OCI-LY1 (cell line): ENCODE measurements at regions not wholly inside any gene's neighbourhood (a gene's known extent, or its start where the extent isn't known, plus 50 kb on each side); places are given as distances from the start of the nearest gene placed in this dataset.

ENCODE experiments used
- H2AFZ ChIP-seq: fragments of 200-600 bp; sonication (generic), shearing (Covaris generic); 2 replicates; pipeline ENCODE4 v1.6.0; 2014; ENCODE audit warnings: antibody characterized with exemption, mild to moderate bottlenecking, low read length
- H3F3A ChIP-seq: fragments of 200-600 bp; sonication (generic), shearing (Covaris generic); 2 replicates; pipeline ENCODE4 v1.6.0; 2014; ENCODE audit warnings: mild to moderate bottlenecking, antibody characterized with exemption, low read length, moderate library complexity; ENCODE audit not compliant: insufficient read depth
- H3K27ac ChIP-seq: fragments of 200-600 bp; sonication (generic); 2 replicates; pipeline ENCODE4 v1.5.1; 2014; ENCODE audit warnings: low read length, mixed run types, mild to moderate bottlenecking, low read depth; ENCODE audit not compliant: poor library complexity, severe bottlenecking
- H3K27me3 ChIP-seq: fragments of 200-600 bp; sonication (generic); 2 replicates; pipeline ENCODE4 v1.6.0; 2014; ENCODE audit warnings: antibody characterized with exemption, mild to moderate bottlenecking, low read length, moderate library complexity; ENCODE audit not compliant: insufficient read depth
- H3K36me3 ChIP-seq: fragments of 200-600 bp; sonication (generic); 2 replicates; pipeline ENCODE4 v1.6.1; 2014; ENCODE audit warnings: mild to moderate bottlenecking, antibody characterized with exemption, low read length, moderate library complexity, mixed read lengths; ENCODE audit not compliant: insufficient read depth
- H3K4me1 ChIP-seq: fragments of 200-600 bp; sonication (generic); 2 replicates; pipeline ENCODE4 v1.5.1; 2014; ENCODE audit warnings: mild to moderate bottlenecking, low read length, moderate library complexity; ENCODE audit not compliant: insufficient read depth, severe bottlenecking
- H3K4me2 ChIP-seq: fragments of 200-600 bp; sonication (generic), shearing (Covaris generic); 2 replicates; pipeline ENCODE4 v1.6.1; 2014; ENCODE audit warnings: low read length
- H3K4me3 ChIP-seq: fragments of 200-600 bp; sonication (generic); 2 replicates; pipeline ENCODE4 v1.5.1; 2014; ENCODE audit warnings: low read length, low read depth, mild to moderate bottlenecking, mixed read lengths; ENCODE audit not compliant: poor library complexity, severe bottlenecking
- H3K79me2 ChIP-seq: fragments of 200-600 bp; shearing (Covaris generic); 2 replicates; pipeline ENCODE4 v1.6.1; 2016; ENCODE audit warnings: mixed run types, low read length, mixed read lengths; ENCODE audit not compliant: insufficient read depth
- H3K9ac ChIP-seq: fragments of 200-600 bp; sonication (generic), shearing (Covaris generic); 2 replicates; pipeline ENCODE4 v1.6.1; 2014; ENCODE audit warnings: mild to moderate bottlenecking, low read length, mixed read lengths
- H3K9me2 ChIP-seq: fragments of 200-600 bp; sonication (generic), shearing (Covaris generic); 2 replicates; pipeline ENCODE4 v1.6.1; 2014; ENCODE audit warnings: low read depth, mild to moderate bottlenecking, low read length, mixed read lengths
- H3K9me3 ChIP-seq: fragments of 200-600 bp; shearing (Covaris generic); 2 replicates; pipeline ENCODE4 v1.6.1; 2014; ENCODE audit warnings: low read length, mixed read lengths
- H4K20me1 ChIP-seq: fragments of 200-600 bp; sonication (generic), shearing (Covaris generic); 2 replicates; pipeline ENCODE4 v1.6.0; 2016; ENCODE audit warnings: mild to moderate bottlenecking, low read length; ENCODE audit not compliant: insufficient read depth
- EZH2 ChIP-seq: fragments of 200-600 bp; sonication (generic), shearing (Covaris generic); IDR thresholded peaks from 2 replicates; pipeline ENCODE4 v1.8.0; 2017; ENCODE audit warnings: borderline replicate concordance, mixed run types, mild to moderate bottlenecking, antibody characterized with exemption, low read length, moderate library complexity, mixed read lengths
- TF ChIP-seq, protein P1 (sequence below): fragments of 200-600 bp; sonication (generic), shearing (Covaris generic); IDR thresholded peaks from 2 replicates; pipeline ENCODE4 v1.5.1; 2017; ENCODE audit warnings: mild to moderate bottlenecking, antibody characterized with exemption, low read length, moderate library complexity, mixed read lengths

DNA sequence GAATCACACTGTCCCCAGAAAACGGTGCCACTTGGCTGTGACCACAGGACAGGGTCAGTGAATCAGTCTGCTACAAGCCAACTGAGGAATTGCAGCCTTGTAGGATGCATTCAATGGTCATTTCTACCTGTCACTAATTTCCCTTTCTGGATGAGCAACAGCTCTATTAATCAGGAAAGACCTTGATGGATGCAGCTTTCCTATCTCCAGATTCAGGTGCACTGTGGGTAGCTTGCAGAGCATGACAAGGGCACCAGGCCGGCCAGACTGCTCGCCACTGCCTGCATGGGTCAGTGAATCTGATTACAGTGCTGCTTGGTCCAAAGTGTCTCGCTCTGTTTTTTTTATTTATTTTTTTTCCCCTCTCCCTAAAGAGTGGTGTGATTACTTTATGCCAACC lies 506.8 kb upstream of the AUTS2 start:
- TF ChIP-seq EZH2: no peak
- TF ChIP-seq, protein P1, sequence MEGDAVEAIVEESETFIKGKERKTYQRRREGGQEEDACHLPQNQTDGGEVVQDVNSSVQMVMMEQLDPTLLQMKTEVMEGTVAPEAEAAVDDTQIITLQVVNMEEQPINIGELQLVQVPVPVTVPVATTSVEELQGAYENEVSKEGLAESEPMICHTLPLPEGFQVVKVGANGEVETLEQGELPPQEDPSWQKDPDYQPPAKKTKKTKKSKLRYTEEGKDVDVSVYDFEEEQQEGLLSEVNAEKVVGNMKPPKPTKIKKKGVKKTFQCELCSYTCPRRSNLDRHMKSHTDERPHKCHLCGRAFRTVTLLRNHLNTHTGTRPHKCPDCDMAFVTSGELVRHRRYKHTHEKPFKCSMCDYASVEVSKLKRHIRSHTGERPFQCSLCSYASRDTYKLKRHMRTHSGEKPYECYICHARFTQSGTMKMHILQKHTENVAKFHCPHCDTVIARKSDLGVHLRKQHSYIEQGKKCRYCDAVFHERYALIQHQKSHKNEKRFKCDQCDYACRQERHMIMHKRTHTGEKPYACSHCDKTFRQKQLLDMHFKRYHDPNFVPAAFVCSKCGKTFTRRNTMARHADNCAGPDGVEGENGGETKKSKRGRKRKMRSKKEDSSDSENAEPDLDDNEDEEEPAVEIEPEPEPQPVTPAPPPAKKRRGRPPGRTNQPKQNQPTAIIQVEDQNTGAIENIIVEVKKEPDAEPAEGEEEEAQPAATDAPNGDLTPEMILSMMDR: no peak
- H3K9me3 ChIP-seq: no peaks in the 10 kb centered on the region

GRCh38 chr7:69095127-69095526 lies 503.1 kb upstream of the AUTS2 start:
- H3K4me1 ChIP-seq: no peaks in the 10 kb centered on the region
- H3K27ac ChIP-seq: no peak overlapping the region
- H3K9me2 ChIP-seq: no peaks in the 10 kb centered on the region
- no peak overlapping the region for H3K9ac ChIP-seq
- no peaks in the 10 kb centered on the region for H4K20me1 ChIP-seq
- H3K27me3 ChIP-seq: no peaks in the 10 kb centered on the region
- H3F3A ChIP-seq: no peaks in the 10 kb centered on the region
- H3K4me3 ChIP-seq: no peak overlapping the region
- no peak overlapping the region for H2AFZ ChIP-seq
- no peaks in the 10 kb centered on the region for H3K9me3 ChIP-seq
- no peak overlapping the region for H3K4me2 ChIP-seq
- no peaks in the 10 kb centered on the region for H3K36me3 ChIP-seq
- H3K79me2 ChIP-seq: no peaks in the 10 kb centered on the region
- TF ChIP-seq, protein P1: no peak
- TF ChIP-seq EZH2: no peak

More for the DNA sequence above, 506.8 kb upstream of the AUTS2 start:
- H3K27ac ChIP-seq: no peak overlapping the region
- no peak overlapping the region for H3K9ac ChIP-seq
- no peaks in the 10 kb centered on the region for H3K9me2 ChIP-seq
- no peaks in the 10 kb centered on the region for H3K36me3 ChIP-seq
- H3F3A ChIP-seq: no peaks in the 10 kb centered on the region
- H2AFZ ChIP-seq: no peak overlapping the region
- H3K27me3 ChIP-seq: no peaks in the 10 kb centered on the region
- no peaks in the 10 kb centered on the region for H3K4me1 ChIP-seq
- no peak overlapping the region for H3K4me3 ChIP-seq
- no peak overlapping the region for H3K4me2 ChIP-seq
- no peaks in the 10 kb centered on the region for H3K79me2 ChIP-seq
- H4K20me1 ChIP-seq: no peaks in the 10 kb centered on the region

- no peaks in the 10 kb centered on the region for H3F3A ChIP-seq
- TF ChIP-seq EZH2: no peak
- no peaks in the 10 kb centered on the region for H3K9me2 ChIP-seq
- no peak overlapping the region for H3K4me2 ChIP-seq
- H3K4me1 ChIP-seq: no peaks in the 10 kb centered on the region
- H3K79me2 ChIP-seq: no peaks in the 10 kb centered on the region
- no peak overlapping the region for H3K4me3 ChIP-seq
- H3K27ac ChIP-seq: no peak overlapping the region
- no peak overlapping the region for H2AFZ ChIP-seq
- no peak overlapping the region for H3K9ac ChIP-seq
- no peaks in the 10 kb centered on the region for H3K27me3 ChIP-seq
- H3K9me3 ChIP-seq: no peaks in the 10 kb centered on the region
- no peaks in the 10 kb centered on the region for H4K20me1 ChIP-seq
- no peaks in the 10 kb centered on the region for H3K36me3 ChIP-seq
Observed at GRCh38 chr7:69095649-69096048, 502.6 kb upstream of the AUTS2 start.

DNA sequence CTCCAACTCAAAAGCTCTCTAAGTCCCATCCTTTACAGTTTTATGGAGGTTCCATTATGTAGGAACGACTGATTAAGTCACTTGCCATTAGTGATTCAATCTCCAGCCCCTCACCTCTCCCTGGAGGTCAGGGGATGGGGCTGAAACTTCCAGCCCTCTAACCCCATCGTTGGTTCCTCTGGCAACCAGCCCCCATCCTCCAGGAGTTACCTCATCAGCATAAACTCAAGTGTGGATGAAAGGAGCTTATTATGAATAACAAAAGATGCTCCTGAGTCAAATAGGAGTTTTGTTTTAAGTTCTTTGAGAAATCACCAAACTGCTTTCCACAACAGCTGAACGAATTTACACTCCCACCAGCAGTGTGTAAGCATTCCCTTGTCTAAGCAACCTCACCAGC lies 494.3 kb upstream of the AUTS2 start:
- H3K4me1 ChIP-seq: no peaks in the 10 kb centered on the region

More for the DNA sequence above, 494.3 kb upstream of the AUTS2 start:
- H3K9me3 ChIP-seq: no peaks in the 10 kb centered on the region
- no peaks in the 10 kb centered on the region for H3K36me3 ChIP-seq
- no peak for TF ChIP-seq EZH2
- TF ChIP-seq, protein P1: no peak
- H4K20me1 ChIP-seq: no peaks in the 10 kb centered on the region
- no peak overlapping the region for H3K9ac ChIP-seq
- H3K27me3 ChIP-seq: no peaks in the 10 kb centered on the region; the same call in 1 of the 2 replicates
- H3K4me2 ChIP-seq: no peak overlapping the region
- H2AFZ ChIP-seq: no peak overlapping the region
- no peaks in the 10 kb centered on the region for H3K9me2 ChIP-seq
- H3F3A ChIP-seq: no peaks in the 10 kb centered on the region
- no peak overlapping the region for H3K27ac ChIP-seq
- no peak overlapping the region for H3K4me3 ChIP-seq
- no peaks in the 10 kb centered on the region for H3K79me2 ChIP-seq
